Neural cell (in vitro differentiated cells): ENCODE measurements at regions not wholly inside any gene's neighbourhood (a gene's known extent, or its start where the extent isn't known, plus 50 kb on each side); places are given as distances from the start of the nearest gene placed in this dataset.

ENCODE experiments used
- H2AFZ ChIP-seq: fragments of 200-600, 300-800 bp; sonication (generic), shearing (Covaris generic); 2 replicates; pipeline ENCODE4 v1.6.0; 2014; ENCODE audit warnings: low read depth, mild to moderate bottlenecking, antibody characterized with exemption, low read length, moderate library complexity
- H3F3A ChIP-seq: fragments of 200-600 bp; shearing (Covaris generic); 2 replicates; pipeline ENCODE4 v1.6.1; 2016; ENCODE audit warnings: mild to moderate bottlenecking, moderate library complexity, mixed read lengths, antibody characterized with exemption, low read length; ENCODE audit not compliant: insufficient read depth, poor library complexity, severe bottlenecking
- H3K27ac ChIP-seq: fragments of 200-600, 300-800 bp; sonication (generic), shearing (Covaris generic); 2 replicates; pipeline ENCODE4 v1.5.1; 2014; ENCODE audit warnings: mild to moderate bottlenecking, low read length, moderate library complexity
- H3K27me3 ChIP-seq: fragments of 300-800, 200-600 bp; sonication (generic), shearing (Covaris generic); 2 replicates; pipeline ENCODE4 v1.6.0; 2014; ENCODE audit warnings: mild to moderate bottlenecking, low read depth, low read length, moderate library complexity; ENCODE audit not compliant: insufficient read depth
- H3K36me3 ChIP-seq: fragments of 300-800, 200-600 bp; sonication (generic), shearing (Covaris generic); 2 replicates; pipeline ENCODE4 v1.5.1; 2014; ENCODE audit warnings: mild to moderate bottlenecking, antibody characterized with exemption, low read length, moderate library complexity; ENCODE audit not compliant: insufficient read depth
- H3K4me2 ChIP-seq: fragments of 300-800, 200-600 bp; sonication (generic), shearing (Covaris generic); 2 replicates; pipeline ENCODE4 v1.6.0; 2014; ENCODE audit warnings: mild to moderate bottlenecking, low read length
- H3K4me3 ChIP-seq: fragments of 300-800, 200-600 bp; sonication (generic), shearing (Covaris generic); 2 replicates; pipeline ENCODE4 v1.5.1; 2014; ENCODE audit warnings: mild to moderate bottlenecking, low read length, moderate library complexity
- H3K79me2 ChIP-seq: fragments of 200-600 bp; shearing (Covaris generic); replicated peaks from 2 replicates; pipeline ENCODE4 v1.6.0; 2014; ENCODE audit warnings: mild to moderate bottlenecking, low read length, moderate library complexity; ENCODE audit not compliant: insufficient read depth
- H3K9ac ChIP-seq: fragments of 300-800, 200-600 bp; sonication (generic), shearing (Covaris generic); 2 replicates; pipeline ENCODE4 v1.6.1; 2016; ENCODE audit warnings: mild to moderate bottlenecking, low read length, mixed read lengths
- H3K9me2 ChIP-seq: fragments of 200-600 bp; shearing (Covaris generic); 2 replicates; pipeline ENCODE4 v1.6.1; 2016; ENCODE audit warnings: mild to moderate bottlenecking, low read length, mixed read lengths; ENCODE audit not compliant: insufficient read depth
- H3K9me3 ChIP-seq: fragments of 200-600, 300-800 bp; sonication (generic), shearing (Covaris generic); 2 replicates; pipeline ENCODE4 v1.6.1; 2016; ENCODE audit warnings: mild to moderate bottlenecking, mixed run types, low read length, moderate library complexity, mixed read lengths
- H4K20me1 ChIP-seq: fragments of 200-600 bp; shearing (Covaris generic); 2 replicates; pipeline ENCODE4 v1.6.1; 2016; ENCODE audit warnings: mild to moderate bottlenecking, mixed run types; ENCODE audit not compliant: insufficient read depth
- EP300 ChIP-seq: fragments of 450-650 bp; conservative IDR thresholded peaks from 2 replicates; pipeline ENCODE4 v1.6.1; 2014; ENCODE audit warnings: antibody characterized with exemption, mild to moderate bottlenecking, moderate library complexity; ENCODE audit not compliant: poor library complexity, severe bottlenecking
- EZH2 ChIP-seq: fragments of 200-600, 300-800 bp; shearing (Covaris generic), sonication (generic); IDR thresholded peaks from 2 replicates; pipeline ENCODE4 v1.6.1; 2014; ENCODE audit warnings: antibody characterized with exemption, low read length, borderline replicate concordance, mild to moderate bottlenecking; ENCODE audit not compliant: insufficient read depth, poor library complexity, severe bottlenecking
- MXI1 ChIP-seq: fragments of 450-650 bp; conservative IDR thresholded peaks from 2 replicates; pipeline ENCODE4 v1.6.1; 2014; ENCODE audit warnings: antibody characterized with exemption, mild to moderate bottlenecking; ENCODE audit not compliant: poor library complexity, severe bottlenecking
- POLR2AphosphoS5 ChIP-seq: IDR thresholded peaks from 2 replicates; pipeline ENCODE4 v1.6.1; 2012
- RAD21 ChIP-seq: fragments of 450-650 bp; conservative IDR thresholded peaks from 2 replicates; pipeline ENCODE4 v1.6.1; 2014; ENCODE audit warnings: antibody characterized with exemption, mild to moderate bottlenecking, moderate library complexity
- SMC3 ChIP-seq: fragments of 450-650 bp; conservative IDR thresholded peaks from 2 replicates; pipeline ENCODE4 v1.6.1; 2014; ENCODE audit warnings: antibody characterized with exemption, mild to moderate bottlenecking, moderate library complexity; ENCODE audit not compliant: poor library complexity
- TAF1 ChIP-seq: IDR thresholded peaks from 2 replicates; pipeline ENCODE4 v1.6.1; 2012; ENCODE audit warnings: low read depth
- TF ChIP-seq, protein P1 (sequence below): IDR thresholded peaks from 2 replicates; pipeline ENCODE4 v1.6.1; 2012; ENCODE audit warnings: borderline replicate concordance
- TF ChIP-seq, protein P2 (sequence below): fragments of 450-650 bp; IDR thresholded peaks from 2 replicates; pipeline ENCODE4 v1.5.1; 2014; ENCODE audit warnings: antibody characterized with exemption, mild to moderate bottlenecking, moderate library complexity; ENCODE audit not compliant: poor library complexity, severe bottlenecking

DNA sequence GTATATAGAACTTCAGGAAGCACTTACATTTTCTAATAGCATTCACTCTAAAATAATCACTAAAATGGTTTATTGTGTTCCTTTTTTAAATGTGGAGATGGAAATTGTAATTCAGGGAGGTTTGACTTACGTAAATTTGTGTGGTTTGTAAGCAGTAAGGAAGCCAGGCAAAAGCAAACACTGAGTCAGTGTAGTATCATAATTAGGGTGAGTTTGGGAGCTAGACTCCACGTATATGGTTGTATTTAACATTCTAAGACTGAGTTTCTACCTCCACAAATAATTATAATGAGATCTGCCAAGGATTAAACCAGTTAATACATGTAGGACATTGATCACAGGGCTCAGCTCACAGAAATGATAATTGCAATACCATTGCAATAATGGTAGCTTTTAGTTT is 425.5 kb downstream of the CBLN4 start:
- Histone ChIP-seq H4K20me1 (no peaks in the 10 kb centered on the region), H3K27me3 (no peaks in the 10 kb centered on the region), H3K79me2 (no peaks in the 10 kb centered on the region), H3K9me2 (no peaks in the 10 kb centered on the region), H3K27ac (no peak overlapping the region), H3F3A (no peaks in the 10 kb centered on the region), H3K36me3 (no peaks in the 10 kb centered on the region), H3K4me3 (no peak overlapping the region), H2AFZ (no peak overlapping the region), H3K9me3 (no peaks in the 10 kb centered on the region), H3K9ac (no peak overlapping the region), H3K4me2 (no peak overlapping the region)
- no peak for TF ChIP-seq RAD21
- no peak for TF ChIP-seq SMC3
- no peak for TF ChIP-seq POLR2AphosphoS5

GRCh38 chr20:55576981-55577380 is 428.3 kb downstream of the CBLN4 start:
- Histone ChIP-seq H3K9ac (no peak overlapping the region), H3K4me3 (no peak overlapping the region), H3K9me2 (no peaks in the 10 kb centered on the region), H3K4me2 (no peak overlapping the region), H3K27me3 (no peaks in the 10 kb centered on the region), H3K36me3 (no peaks in the 10 kb centered on the region), H3K27ac (no peak overlapping the region), H2AFZ (no peak overlapping the region), H3K79me2 (no peaks in the 10 kb centered on the region), H4K20me1 (no peaks in the 10 kb centered on the region), H3K9me3 (no peaks in the 10 kb centered on the region), H3F3A (no peaks in the 10 kb centered on the region)
- TF ChIP-seq RAD21 (no peak), TAF1 (no peak), MXI1 (no peak), POLR2AphosphoS5 (no peak), EP300 (no peak), SMC3 (no peak)
- TF ChIP-seq, protein P1, sequence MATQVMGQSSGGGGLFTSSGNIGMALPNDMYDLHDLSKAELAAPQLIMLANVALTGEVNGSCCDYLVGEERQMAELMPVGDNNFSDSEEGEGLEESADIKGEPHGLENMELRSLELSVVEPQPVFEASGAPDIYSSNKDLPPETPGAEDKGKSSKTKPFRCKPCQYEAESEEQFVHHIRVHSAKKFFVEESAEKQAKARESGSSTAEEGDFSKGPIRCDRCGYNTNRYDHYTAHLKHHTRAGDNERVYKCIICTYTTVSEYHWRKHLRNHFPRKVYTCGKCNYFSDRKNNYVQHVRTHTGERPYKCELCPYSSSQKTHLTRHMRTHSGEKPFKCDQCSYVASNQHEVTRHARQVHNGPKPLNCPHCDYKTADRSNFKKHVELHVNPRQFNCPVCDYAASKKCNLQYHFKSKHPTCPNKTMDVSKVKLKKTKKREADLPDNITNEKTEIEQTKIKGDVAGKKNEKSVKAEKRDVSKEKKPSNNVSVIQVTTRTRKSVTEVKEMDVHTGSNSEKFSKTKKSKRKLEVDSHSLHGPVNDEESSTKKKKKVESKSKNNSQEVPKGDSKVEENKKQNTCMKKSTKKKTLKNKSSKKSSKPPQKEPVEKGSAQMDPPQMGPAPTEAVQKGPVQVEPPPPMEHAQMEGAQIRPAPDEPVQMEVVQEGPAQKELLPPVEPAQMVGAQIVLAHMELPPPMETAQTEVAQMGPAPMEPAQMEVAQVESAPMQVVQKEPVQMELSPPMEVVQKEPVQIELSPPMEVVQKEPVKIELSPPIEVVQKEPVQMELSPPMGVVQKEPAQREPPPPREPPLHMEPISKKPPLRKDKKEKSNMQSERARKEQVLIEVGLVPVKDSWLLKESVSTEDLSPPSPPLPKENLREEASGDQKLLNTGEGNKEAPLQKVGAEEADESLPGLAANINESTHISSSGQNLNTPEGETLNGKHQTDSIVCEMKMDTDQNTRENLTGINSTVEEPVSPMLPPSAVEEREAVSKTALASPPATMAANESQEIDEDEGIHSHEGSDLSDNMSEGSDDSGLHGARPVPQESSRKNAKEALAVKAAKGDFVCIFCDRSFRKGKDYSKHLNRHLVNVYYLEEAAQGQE: no peak

GRCh38 chr20:55569084-55569483 is 436.2 kb downstream of the CBLN4 start:
- Histone ChIP-seq H3F3A (no peaks in the 10 kb centered on the region), H2AFZ (no peak overlapping the region), H3K27me3 (no peaks in the 10 kb centered on the region), H3K79me2 (no peaks in the 10 kb centered on the region), H3K36me3 (no peaks in the 10 kb centered on the region), H3K4me2 (no peak overlapping the region), H3K4me3 (no peak overlapping the region), H3K9me2 (no peaks in the 10 kb centered on the region), H4K20me1 (no peaks in the 10 kb centered on the region), H3K27ac (no peak overlapping the region), H3K9me3 (no peaks in the 10 kb centered on the region), H3K9ac (no peak overlapping the region)
- TF ChIP-seq POLR2AphosphoS5: no peak
- TF ChIP-seq EP300: no peak
- TF ChIP-seq MXI1: no peak
- TF ChIP-seq, protein P2, sequence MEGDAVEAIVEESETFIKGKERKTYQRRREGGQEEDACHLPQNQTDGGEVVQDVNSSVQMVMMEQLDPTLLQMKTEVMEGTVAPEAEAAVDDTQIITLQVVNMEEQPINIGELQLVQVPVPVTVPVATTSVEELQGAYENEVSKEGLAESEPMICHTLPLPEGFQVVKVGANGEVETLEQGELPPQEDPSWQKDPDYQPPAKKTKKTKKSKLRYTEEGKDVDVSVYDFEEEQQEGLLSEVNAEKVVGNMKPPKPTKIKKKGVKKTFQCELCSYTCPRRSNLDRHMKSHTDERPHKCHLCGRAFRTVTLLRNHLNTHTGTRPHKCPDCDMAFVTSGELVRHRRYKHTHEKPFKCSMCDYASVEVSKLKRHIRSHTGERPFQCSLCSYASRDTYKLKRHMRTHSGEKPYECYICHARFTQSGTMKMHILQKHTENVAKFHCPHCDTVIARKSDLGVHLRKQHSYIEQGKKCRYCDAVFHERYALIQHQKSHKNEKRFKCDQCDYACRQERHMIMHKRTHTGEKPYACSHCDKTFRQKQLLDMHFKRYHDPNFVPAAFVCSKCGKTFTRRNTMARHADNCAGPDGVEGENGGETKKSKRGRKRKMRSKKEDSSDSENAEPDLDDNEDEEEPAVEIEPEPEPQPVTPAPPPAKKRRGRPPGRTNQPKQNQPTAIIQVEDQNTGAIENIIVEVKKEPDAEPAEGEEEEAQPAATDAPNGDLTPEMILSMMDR: no peak
- TF ChIP-seq EZH2: no peak
- no peak for TF ChIP-seq TAF1
- no peak for TF ChIP-seq RAD21
- TF ChIP-seq, protein P1: no peak
